ENCODE measurements at regions not wholly inside any gene's neighbourhood (a gene's known extent, or its start where the extent isn't known, plus 50 kb on each side); places are given as distances from the start of the nearest gene placed in this dataset.

DNA sequence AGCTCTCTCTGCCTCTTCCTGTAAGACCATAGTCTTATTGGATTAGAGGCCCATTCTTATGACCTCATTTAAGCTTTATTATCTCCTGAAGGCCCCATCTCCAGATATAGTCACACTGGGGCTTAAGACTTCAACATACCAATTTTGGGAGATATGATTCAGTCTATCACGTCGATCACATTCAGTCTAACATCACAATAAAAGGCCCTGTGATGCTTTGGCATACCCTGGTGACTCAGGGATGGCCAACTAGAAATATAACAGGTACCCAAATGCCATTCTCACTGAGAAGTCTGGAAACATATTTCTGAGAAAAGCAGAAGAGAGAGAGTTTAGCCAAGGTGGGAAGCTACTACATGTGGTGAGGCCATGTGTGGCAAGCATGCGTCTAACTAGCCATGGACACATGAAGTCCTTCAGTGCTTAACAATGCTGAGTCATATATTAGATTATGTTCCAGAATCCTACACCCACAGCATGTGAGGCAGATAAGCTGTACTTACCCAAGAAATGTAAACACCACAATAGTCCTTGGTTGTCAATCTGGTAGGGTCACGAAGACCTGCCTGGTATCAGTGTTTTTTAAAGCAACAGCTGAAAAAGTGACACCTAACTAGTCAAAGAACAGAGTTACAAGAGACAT lies 485.1 kb downstream of the FOXO1 start:
- TF ChIP-seq POLR2A (IDR thresholded peaks at IDR 0.05; ENCODE audit: low read length) (no peak), GATA1 (IDR thresholded peaks at IDR 0.05; ENCODE audit: low read depth, low read length) (no peak)

All from erythroblast (primary cell).